SK-N-MC (cell line): ENCODE measurements at regions not wholly inside any gene's neighbourhood (a gene's known extent, or its start where the extent isn't known, plus 50 kb on each side); places are given as distances from the start of the nearest gene placed in this dataset.

ENCODE experiments used
- EZH2 ChIP-seq: fragments of 200-600 bp; sonication (generic); IDR thresholded peaks from one replicate; pipeline ENCODE4 v1.6.1; 2017; ENCODE audit warnings: antibody characterized with exemption
- POLR2AphosphoS5 ChIP-seq: IDR thresholded peaks from 2 replicates; pipeline ENCODE4 v1.6.1; 2012; ENCODE audit warnings: mild to moderate bottlenecking, low read depth, low read length, borderline replicate concordance

DNA sequence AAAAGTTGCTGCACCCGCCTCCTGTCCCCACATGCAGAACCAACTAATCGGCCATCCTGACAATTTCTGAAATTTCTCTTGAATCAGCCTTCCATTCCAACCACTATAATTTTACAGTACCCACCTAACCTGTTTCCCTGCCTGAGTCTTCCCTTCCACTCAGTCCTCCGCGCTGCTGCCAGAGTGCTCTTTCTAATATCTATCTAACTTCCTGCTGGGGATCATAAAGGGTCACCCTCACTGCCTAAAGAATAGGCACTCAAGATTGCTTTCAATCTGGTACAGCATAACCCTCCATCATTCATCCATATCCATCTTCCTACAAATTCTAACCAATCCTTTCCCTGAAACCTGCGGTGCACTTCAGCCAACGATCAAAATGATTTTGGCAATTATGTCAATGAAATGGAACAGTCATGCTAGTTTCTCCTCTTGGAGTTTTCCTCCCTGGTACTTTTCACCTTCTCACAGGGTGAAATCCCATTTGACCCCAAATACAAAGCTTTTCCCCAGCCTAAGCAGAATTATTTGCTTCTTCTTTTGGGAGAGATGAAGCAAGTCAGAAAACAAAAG lies 117.5 kb upstream of the BEND6 start:
- TF ChIP-seq POLR2AphosphoS5 (no peak), EZH2 (no peak)
